RWPE2 (cell line): ENCODE measurements at regions not wholly inside any gene's neighbourhood (a gene's known extent, or its start where the extent isn't known, plus 50 kb on each side); places are given as distances from the start of the nearest gene placed in this dataset.
"Not testable (repeated sequence)": the region's sequence is repeated elsewhere in the genome, so short reads cannot be mapped to it uniquely, and the experiment has no call there.

Source experiments
- ATAC-seq: fragments of 200-7000 bp; cut with Tn5 transposase; 3 replicates; pipeline ENCODE4 v1.9.1; 2021; ENCODE audit warnings: low read depth
- DNase-seq: peaks from one replicate; pipeline ENCODE4 v3.0.0-alpha.2; 2020; ENCODE audit warnings: low spot score
- H3K27ac ChIP-seq: fragments of 450-650 bp; 2 replicates; pipeline ENCODE4 v1.5.1; 2017; ENCODE audit warnings: mild to moderate bottlenecking; ENCODE audit not compliant: poor library complexity, severe bottlenecking
- H3K27me3 ChIP-seq: fragments of 250-450 bp; sonication (Bioruptor Pico); 2 replicates; pipeline ENCODE4 v1.5.1; 2021; ENCODE audit warnings: mild to moderate bottlenecking, moderate library complexity; ENCODE audit not compliant: insufficient read depth, poor library complexity, severe bottlenecking
- H3K36me3 ChIP-seq: fragments of 250-450 bp; sonication (Bioruptor Pico); 2 replicates; pipeline ENCODE4 v1.5.1; 2020; ENCODE audit warnings: low read depth, mild to moderate bottlenecking, moderate library complexity
- H3K4me1 ChIP-seq: fragments of 250-450 bp; sonication (Bioruptor Pico); 2 replicates; pipeline ENCODE4 v1.5.1; 2021; ENCODE audit warnings: mild to moderate bottlenecking, moderate library complexity; ENCODE audit not compliant: insufficient read depth, poor library complexity, severe bottlenecking
- H3K4me3 ChIP-seq: fragments of 250-450 bp; sonication (Bioruptor Pico); 2 replicates; pipeline ENCODE4 v1.5.1; 2021; ENCODE audit warnings: mild to moderate bottlenecking, moderate library complexity; ENCODE audit not compliant: severe bottlenecking
- H3K9me3 ChIP-seq: fragments of 250-450 bp; sonication (Bioruptor Pico); 2 replicates; pipeline ENCODE4 v1.5.1; 2021; ENCODE audit warnings: mild to moderate bottlenecking, moderate library complexity; ENCODE audit not compliant: severe bottlenecking
- CTCF ChIP-seq: fragments of 450-650 bp; IDR thresholded peaks from one replicate; pipeline ENCODE4 v1.5.1; 2017; ENCODE audit warnings: mild to moderate bottlenecking, moderate library complexity; ENCODE audit not compliant: poor library complexity, severe bottlenecking

- ATAC-seq (no peak), DNase-seq (no peak)
- no peak overlapping the region for H3K27ac ChIP-seq
- no peaks in the 10 kb centered on the region for H3K36me3 ChIP-seq
- TF ChIP-seq CTCF, result no peak
- no peaks in the 10 kb centered on the region for H3K9me3 ChIP-seq
- H3K4me3 ChIP-seq, result no peak overlapping the region
- H3K4me1 ChIP-seq, result no peaks in the 10 kb centered on the region
- H3K27me3 ChIP-seq, result no peaks in the 10 kb centered on the region
Measured at GRCh38 chr1:215433237-215433636, 133.9 kb upstream of the KCTD3 start.

GRCh38 chr1:215439549-215439948 is 127.6 kb upstream of the KCTD3 start:
- no peak for TF ChIP-seq CTCF
- H3K36me3 ChIP-seq, result no peaks in the 10 kb centered on the region
- ATAC-seq (no peak), DNase-seq (no peak)
- no peak overlapping the region for H3K4me3 ChIP-seq
- no peaks in the 10 kb centered on the region for H3K9me3 ChIP-seq
- no peaks in the 10 kb centered on the region for H3K4me1 ChIP-seq
- H3K27me3 ChIP-seq, result no peaks in the 10 kb centered on the region
- no peak overlapping the region for H3K27ac ChIP-seq

GRCh38 chr1:215444715-215445414 is 122.2 kb upstream of the KCTD3 start:
- no peaks in the 10 kb centered on the region for H3K27me3 ChIP-seq
- TF ChIP-seq CTCF, result no peak
- ATAC-seq, result no peak

GRCh38 chr1:215448014-215448413 is 119.1 kb upstream of the KCTD3 start:
- H3K27me3 ChIP-seq, H3K36me3 ChIP-seq, H3K27ac ChIP-seq, H3K4me3 ChIP-seq, DNase-seq, ATAC-seq, H3K9me3 ChIP-seq, H3K4me1 ChIP-seq: not testable (repeated sequence)

More at GRCh38 chr1:215444715-215445414, 122.2 kb upstream of the KCTD3 start:
- Histone ChIP-seq H3K4me1 (no peaks in the 10 kb centered on the region), H3K4me3 (no peak overlapping the region), H3K36me3 (no peaks in the 10 kb centered on the region), H3K9me3 (no peaks in the 10 kb centered on the region), H3K27ac (no peak overlapping the region)
- no peak for DNase-seq

- not testable (repeated sequence) for H3K9me3 ChIP-seq, H3K27ac ChIP-seq, H3K4me1 ChIP-seq, DNase-seq, H3K36me3 ChIP-seq, H3K4me3 ChIP-seq, H3K27me3 ChIP-seq
- ATAC-seq, result peak; percentile 83
Measured at GRCh38 chr1:215449147-215449546, 118.0 kb upstream of the KCTD3 start.

GRCh38 chr1:215453440-215453839 is 113.7 kb upstream of the KCTD3 start:
- no peak overlapping the region for H3K4me3 ChIP-seq

More at GRCh38 chr1:215453440-215453839, 113.7 kb upstream of the KCTD3 start:
- ATAC-seq, result no peak
- Histone ChIP-seq H3K36me3 (no peaks in the 10 kb centered on the region), H3K9me3 (no peaks in the 10 kb centered on the region), H3K27ac (no peak overlapping the region), H3K4me1 (no peaks in the 10 kb centered on the region), H3K27me3 (no peaks in the 10 kb centered on the region)
- no peak for DNase-seq
- no peak for TF ChIP-seq CTCF
